ENCODE measurements at regions not wholly inside any gene's neighbourhood (a gene's known extent, or its start where the extent isn't known, plus 50 kb on each side); places are given as distances from the start of the nearest gene placed in this dataset.
A peak's percentile ranks its signal among the peaks of the same experiment; 100 is the strongest.

- WGBS, 2 donors = 75 to 79% methylated on average over 8 of the region's 8 CpGs
- no peak for ATAC-seq (ENCODE audit: low FRiP score in 2 of 2)
- Histone ChIP-seq H3K9me3 (no peaks in the 10 kb centered on the region), H3K4me3 (no peak overlapping the region), H3K4me1 (no peaks in the 10 kb centered on the region), H3K36me3 (no peaks in the 10 kb centered on the region), H3K27me3 (no peaks in the 10 kb centered on the region), H3K27ac (no peak overlapping the region)
- DNase-seq = no peak
- TF ChIP-seq EP300 (IDR thresholded peaks at IDR 0.05) = no peak
- TF ChIP-seq CTCF (IDR thresholded peaks at IDR 0.05) = no peak
- TF ChIP-seq POLR2AphosphoS5 (IDR thresholded peaks at IDR 0.05) = no peak
- TF ChIP-seq POLR2A (IDR thresholded peaks at IDR 0.05) = no peak
Measured at GRCh38 chr9:118091711-118092500, 387.7 kb downstream of the TLR4 start.

GRCh38 chr9:118094387-118094786, 390.2 kb downstream of the TLR4 start:
- 76 to 80% methylated on average over 4 of the region's 4 CpGs for WGBS, 2 donors
- no peaks in the 10 kb centered on the region for H3K4me1 ChIP-seq
- no peak overlapping the region for H3K27ac ChIP-seq
- ATAC-seq (ENCODE audit: low FRiP score in 2 of 2) (no peak), DNase-seq (no peak)
- H3K36me3 ChIP-seq = no peaks in the 10 kb centered on the region
- no peaks in the 10 kb centered on the region for H3K27me3 ChIP-seq
- H3K4me3 ChIP-seq = no peak overlapping the region
- TF ChIP-seq EP300 (IDR thresholded peaks at IDR 0.05) (no peak), CTCF (IDR thresholded peaks at IDR 0.05) (no peak), POLR2A (IDR thresholded peaks at IDR 0.05) (no peak), POLR2AphosphoS5 (IDR thresholded peaks at IDR 0.05) (no peak)
- no peaks in the 10 kb centered on the region for H3K9me3 ChIP-seq

GRCh38 chr9:118100529-118101419, 396.6 kb downstream of the TLR4 start:
- H3K4me1 ChIP-seq = no peaks in the 10 kb centered on the region
- no peaks in the 10 kb centered on the region for H3K27me3 ChIP-seq
- DNase-seq (no peak), ATAC-seq (ENCODE audit: low FRiP score in 2 of 2) (peak in 1 of 2 donors; percentile 43)
- no peaks in the 10 kb centered on the region for H3K36me3 ChIP-seq
- no peak overlapping the region for H3K27ac ChIP-seq
- H3K9me3 ChIP-seq = no peaks in the 10 kb centered on the region
- no peak overlapping the region for H3K4me3 ChIP-seq
- TF ChIP-seq CTCF (IDR thresholded peaks at IDR 0.05) = no peak
- no peak for TF ChIP-seq POLR2A (IDR thresholded peaks at IDR 0.05)
- no peak for TF ChIP-seq POLR2AphosphoS5 (IDR thresholded peaks at IDR 0.05)
- no peak for TF ChIP-seq EP300 (IDR thresholded peaks at IDR 0.05)
- WGBS, 2 donors = 73 to 79% methylated on average over 3 of the region's 3 CpGs

GRCh38 chr9:118104363-118104762, 400.2 kb downstream of the TLR4 start:
- DNase-seq (no peak), ATAC-seq (ENCODE audit: low FRiP score in 2 of 2) (no peak)
- Histone ChIP-seq H3K9me3 (no peaks in the 10 kb centered on the region), H3K4me1 (no peaks in the 10 kb centered on the region), H3K36me3 (no peaks in the 10 kb centered on the region), H3K27me3 (no peaks in the 10 kb centered on the region), H3K27ac (no peak overlapping the region), H3K4me3 (no peak overlapping the region)
- TF ChIP-seq POLR2A (IDR thresholded peaks at IDR 0.05) = no peak
- TF ChIP-seq POLR2AphosphoS5 (IDR thresholded peaks at IDR 0.05) = no peak
- TF ChIP-seq EP300 (IDR thresholded peaks at IDR 0.05) = no peak
- no peak for TF ChIP-seq CTCF (IDR thresholded peaks at IDR 0.05)

Measured in upper lobe of left lung (tissue), 6 donors.